IPS-18a (cell line): ENCODE measurements at regions not wholly inside any gene's neighbourhood (a gene's known extent, or its start where the extent isn't known, plus 50 kb on each side); places are given as distances from the start of the nearest gene placed in this dataset.
"Not testable (repeated sequence)": the region's sequence is repeated elsewhere in the genome, so short reads cannot be mapped to it uniquely, and the experiment has no call there.

Source experiments
- H3K27ac ChIP-seq: one replicate; pipeline ENCODE4 v1.5.1; 2013; ENCODE audit warnings: low read length
- H3K27me3 ChIP-seq: one replicate; pipeline ENCODE4 v1.6.1; 2013; ENCODE audit warnings: mild to moderate bottlenecking, low read length; ENCODE audit not compliant: control insufficient read depth, insufficient read depth
- H3K36me3 ChIP-seq: one replicate; pipeline ENCODE4 v1.6.1; 2013; ENCODE audit warnings: low read depth, low read length; ENCODE audit not compliant: control insufficient read depth
- H3K4me1 ChIP-seq: one replicate; pipeline ENCODE4 v1.6.1; 2013; ENCODE audit warnings: low read depth, low read length; ENCODE audit not compliant: control insufficient read depth
- H3K4me3 ChIP-seq: one replicate; pipeline ENCODE4 v1.5.1; 2013; ENCODE audit warnings: low read length
- H3K9ac ChIP-seq: one replicate; pipeline ENCODE4 v1.6.1; 2013; ENCODE audit warnings: mild to moderate bottlenecking, low read length, moderate library complexity
- H3K9me3 ChIP-seq: one replicate; pipeline ENCODE4 v1.6.1; 2013; ENCODE audit warnings: low read depth, low read length; ENCODE audit not compliant: control insufficient read depth

- H3K9ac ChIP-seq = no peak overlapping the region
- no peaks in the 10 kb centered on the region for H3K36me3 ChIP-seq
- no peak overlapping the region for H3K27ac ChIP-seq
- no peak overlapping the region for H3K4me3 ChIP-seq
- H3K4me1 ChIP-seq = no peaks in the 10 kb centered on the region
- H3K9me3 ChIP-seq = no peaks in the 10 kb centered on the region
- no peaks in the 10 kb centered on the region for H3K27me3 ChIP-seq
Measured at GRCh38 chr4:189806506-189806905, 134.2 kb upstream of the FRG1 start.

- Histone ChIP-seq H3K9me3 (no peaks in the 10 kb centered on the region), H3K9ac (no peak overlapping the region), H3K4me3 (no peak overlapping the region), H3K27ac (no peak overlapping the region), H3K4me1 (no peaks in the 10 kb centered on the region), H3K27me3 (no peaks in the 10 kb centered on the region), H3K36me3 (no peaks in the 10 kb centered on the region)
Measured at GRCh38 chr4:189807031-189807430, 133.6 kb upstream of the FRG1 start.

- Histone ChIP-seq H3K9me3 (no peaks in the 10 kb centered on the region), H3K4me3 (no peak overlapping the region), H3K4me1 (no peaks in the 10 kb centered on the region), H3K27me3 (no peaks in the 10 kb centered on the region), H3K27ac (no peak overlapping the region), H3K36me3 (no peaks in the 10 kb centered on the region), H3K9ac (no peak overlapping the region)
Measured at GRCh38 chr4:189809241-189809735, 131.4 kb upstream of the FRG1 start.

- H3K36me3 ChIP-seq = no peaks in the 10 kb centered on the region
- H3K9me3 ChIP-seq = no peaks in the 10 kb centered on the region
- H3K27ac ChIP-seq = no peak overlapping the region
- H3K9ac ChIP-seq = no peak overlapping the region
- H3K4me1 ChIP-seq = no peaks in the 10 kb centered on the region
- H3K27me3 ChIP-seq = no peaks in the 10 kb centered on the region
- H3K4me3 ChIP-seq = no peak overlapping the region
Measured at GRCh38 chr4:189809839-189810238, 130.8 kb upstream of the FRG1 start.

- not testable (repeated sequence) for H3K36me3 ChIP-seq, H3K27me3 ChIP-seq, H3K4me3 ChIP-seq, H3K4me1 ChIP-seq, H3K9ac ChIP-seq, H3K27ac ChIP-seq, H3K9me3 ChIP-seq
Measured at GRCh38 chr4:189810318-189811181, 130.1 kb upstream of the FRG1 start.

GRCh38 chr4:189815404-189816192, 125.1 kb upstream of the FRG1 start:
- H3K4me1 ChIP-seq = no peaks in the 10 kb centered on the region
- no peaks in the 10 kb centered on the region for H3K9me3 ChIP-seq
- H3K9ac ChIP-seq = no peak overlapping the region
- no peaks in the 10 kb centered on the region for H3K27me3 ChIP-seq
- H3K36me3 ChIP-seq = no peaks in the 10 kb centered on the region
- H3K4me3 ChIP-seq = no peak overlapping the region
- H3K27ac ChIP-seq = no peak overlapping the region

GRCh38 chr4:189822326-189822725, 118.3 kb upstream of the FRG1 start:
- H3K9ac ChIP-seq = no peak overlapping the region
- no peaks in the 10 kb centered on the region for H3K36me3 ChIP-seq
- peaks cover 8% of the 10 kb centered on the region for H3K4me1 ChIP-seq
- H3K4me3 ChIP-seq = no peak overlapping the region
- no peaks in the 10 kb centered on the region for H3K27me3 ChIP-seq
- H3K9me3 ChIP-seq = no peaks in the 10 kb centered on the region
- no peak overlapping the region for H3K27ac ChIP-seq

GRCh38 chr4:189823591-189823990, 117.1 kb upstream of the FRG1 start:
- H3K9ac ChIP-seq = no peak overlapping the region
- no peak overlapping the region for H3K4me3 ChIP-seq
- H3K27me3 ChIP-seq = no peaks in the 10 kb centered on the region
- H3K36me3 ChIP-seq = no peaks in the 10 kb centered on the region
- no peaks in the 10 kb centered on the region for H3K9me3 ChIP-seq
- H3K4me1 ChIP-seq = peaks cover 8% of the 10 kb centered on the region
- no peak overlapping the region for H3K27ac ChIP-seq

- H3K36me3 ChIP-seq = no peaks in the 10 kb centered on the region
- H3K9me3 ChIP-seq = no peaks in the 10 kb centered on the region
- H3K27me3 ChIP-seq = no peaks in the 10 kb centered on the region
- no peak overlapping the region for H3K9ac ChIP-seq
- no peak overlapping the region for H3K27ac ChIP-seq
- peaks cover 8% of the 10 kb centered on the region for H3K4me1 ChIP-seq
- no peak overlapping the region for H3K4me3 ChIP-seq
Measured at GRCh38 chr4:189825466-189825865, 115.2 kb upstream of the FRG1 start.

GRCh38 chr4:189826657-189827056, 114.0 kb upstream of the FRG1 start:
- Histone ChIP-seq H3K27me3 (no peaks in the 10 kb centered on the region), H3K4me3 (no peak overlapping the region), H3K27ac (no peak overlapping the region), H3K4me1 (peaks cover 8% of the 10 kb centered on the region), H3K9ac (no peak overlapping the region), H3K9me3 (no peaks in the 10 kb centered on the region), H3K36me3 (no peaks in the 10 kb centered on the region)

- no peak overlapping the region for H3K27ac ChIP-seq
- H3K4me3 ChIP-seq = no peak overlapping the region
- H3K9ac ChIP-seq = no peak overlapping the region
- no peaks in the 10 kb centered on the region for H3K36me3 ChIP-seq
- H3K27me3 ChIP-seq = no peaks in the 10 kb centered on the region
- H3K4me1 ChIP-seq = peaks cover 8% of the 10 kb centered on the region
- H3K9me3 ChIP-seq = no peaks in the 10 kb centered on the region
Measured at GRCh38 chr4:189828081-189828697, 112.5 kb upstream of the FRG1 start.
